GM21737 (cell line): ENCODE measurements at regions not wholly inside any gene's neighbourhood (a gene's known extent, or its start where the extent isn't known, plus 50 kb on each side); places are given as distances from the start of the nearest gene placed in this dataset.
"Not testable (repeated sequence)": the region's sequence is repeated elsewhere in the genome, so short reads cannot be mapped to it uniquely, and the experiment has no call there.

Experiments
- ATAC-seq: cut with Tn5 transposase; IDR thresholded peaks from one replicate; pipeline ENCODE4 v1.9.1; 2021; ENCODE audit warnings: mild to moderate bottlenecking, moderate library complexity; ENCODE audit not compliant: unreplicated experiment

- ATAC-seq: no peak
Observed at GRCh38 chr7:121623130-121623872, 227.2 kb upstream of the FAM3C start.

GRCh38 chr7:121621937-121622336 is 225.8 kb upstream of the FAM3C start:
- ATAC-seq: no peak

GRCh38 chr7:121620953-121621606 is 225.0 kb upstream of the FAM3C start:
- ATAC-seq: no peak

GRCh38 chr7:121620206-121620605 is 224.1 kb upstream of the FAM3C start:
- ATAC-seq: no peak

GRCh38 chr7:121618182-121618581 is 222.1 kb upstream of the FAM3C start:
- no peak for ATAC-seq

- ATAC-seq: no peak
Observed at GRCh38 chr7:121610243-121610642, 214.1 kb upstream of the FAM3C start.

GRCh38 chr7:121609208-121609607 is 213.1 kb upstream of the FAM3C start:
- no peak for ATAC-seq

GRCh38 chr7:121608785-121609184 is 212.7 kb upstream of the FAM3C start:
- ATAC-seq: no peak

GRCh38 chr7:121608183-121608582 is 212.1 kb upstream of the FAM3C start:
- ATAC-seq: not testable (repeated sequence)

- no peak for ATAC-seq
Observed at GRCh38 chr7:121605317-121605680, 209.2 kb upstream of the FAM3C start.

- ATAC-seq: no peak
Observed at GRCh38 chr7:121604627-121605316, 208.7 kb upstream of the FAM3C start.

GRCh38 chr7:121603886-121604285 is 207.8 kb upstream of the FAM3C start:
- ATAC-seq: no peak

GRCh38 chr7:121599887-121600286 is 203.8 kb upstream of the FAM3C start:
- no peak for ATAC-seq

- ATAC-seq: no peak
Observed at GRCh38 chr7:121595758-121596696, 199.9 kb upstream of the FAM3C start.

- ATAC-seq: no peak
Observed at GRCh38 chr7:121591926-121592325, 195.8 kb upstream of the FAM3C start.

GRCh38 chr7:121587435-121587834 is 191.3 kb upstream of the FAM3C start:
- ATAC-seq: no peak

GRCh38 chr7:121582258-121582657 is 186.2 kb upstream of the FAM3C start:
- no peak for ATAC-seq

GRCh38 chr7:121579639-121580038 is 183.5 kb upstream of the FAM3C start:
- ATAC-seq: no peak

GRCh38 chr7:121578669-121579068 is 182.6 kb upstream of the FAM3C start:
- no peak for ATAC-seq

- ATAC-seq: no peak
Observed at GRCh38 chr7:121576148-121576917, 180.2 kb upstream of the FAM3C start.
